ENCODE measurements at regions not wholly inside any gene's neighbourhood (a gene's known extent, or its start where the extent isn't known, plus 50 kb on each side); places are given as distances from the start of the nearest gene placed in this dataset.
"Not testable (repeated sequence)": the region's sequence is repeated elsewhere in the genome, so short reads cannot be mapped to it uniquely, and the experiment has no call there.

- DNase-seq, result no peak
Measured at GRCh38 chr2:215740071-215740470, 273.3 kb downstream of the MREG start.

DNA sequence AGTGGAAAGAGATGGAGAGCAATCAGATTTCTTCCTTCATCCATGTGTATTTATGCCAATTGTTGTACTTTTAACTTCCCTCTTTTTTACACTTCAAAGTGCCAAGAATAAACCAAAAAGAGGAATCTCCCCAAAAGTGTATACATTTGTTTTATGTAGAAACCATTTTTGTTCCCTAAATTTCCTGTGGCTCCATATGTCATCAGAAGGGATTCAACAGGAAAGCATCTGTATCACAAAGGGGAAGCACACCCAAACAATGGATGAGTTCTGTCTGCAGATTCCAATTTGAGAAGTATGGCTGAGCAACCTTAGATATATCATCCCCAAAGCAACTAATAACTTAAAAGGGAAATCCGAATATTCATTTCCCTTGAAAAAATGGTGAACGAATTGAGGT lies 275.0 kb downstream of the MREG start:
- no peak for DNase-seq

- no peak for DNase-seq
Measured at GRCh38 chr2:215737477-215737876, 275.9 kb downstream of the MREG start.

GRCh38 chr2:215736653-215737290 lies 276.6 kb downstream of the MREG start:
- no peak for DNase-seq

GRCh38 chr2:215731108-215731658 lies 282.2 kb downstream of the MREG start:
- no peak for DNase-seq

DNA sequence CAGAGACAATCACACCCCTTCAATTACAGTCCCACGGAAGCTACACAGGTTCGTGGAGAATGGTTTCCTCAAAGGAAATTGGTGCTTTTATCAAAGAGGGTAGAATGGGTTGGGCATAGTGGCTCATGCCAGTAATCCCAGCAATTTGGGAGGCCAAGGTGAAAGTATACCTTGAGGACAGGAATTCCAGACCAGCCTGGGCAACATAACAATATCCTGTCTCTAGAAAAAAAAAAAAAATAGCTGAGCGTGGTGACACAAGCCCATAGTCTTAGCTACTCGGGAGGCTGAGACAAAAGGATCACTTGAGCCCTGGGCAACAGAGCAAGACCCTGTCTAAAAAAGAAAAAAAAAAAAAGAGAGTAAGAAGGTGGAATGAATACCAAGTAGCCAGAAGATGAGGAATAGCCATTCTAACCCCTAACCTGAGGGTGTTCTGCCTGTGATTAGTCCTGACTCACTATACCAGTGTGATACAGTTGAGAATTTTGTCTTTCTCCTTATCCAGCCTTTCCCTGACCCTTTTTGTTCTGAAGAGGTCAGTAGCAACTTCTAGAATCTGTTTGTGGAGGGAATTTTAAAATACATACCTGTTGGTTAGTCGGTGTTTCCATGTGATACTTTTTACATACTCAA lies 283.2 kb downstream of the MREG start:
- DNase-seq, result no peak

GRCh38 chr2:215728504-215729065 lies 284.8 kb downstream of the MREG start:
- no peak for DNase-seq

DNA sequence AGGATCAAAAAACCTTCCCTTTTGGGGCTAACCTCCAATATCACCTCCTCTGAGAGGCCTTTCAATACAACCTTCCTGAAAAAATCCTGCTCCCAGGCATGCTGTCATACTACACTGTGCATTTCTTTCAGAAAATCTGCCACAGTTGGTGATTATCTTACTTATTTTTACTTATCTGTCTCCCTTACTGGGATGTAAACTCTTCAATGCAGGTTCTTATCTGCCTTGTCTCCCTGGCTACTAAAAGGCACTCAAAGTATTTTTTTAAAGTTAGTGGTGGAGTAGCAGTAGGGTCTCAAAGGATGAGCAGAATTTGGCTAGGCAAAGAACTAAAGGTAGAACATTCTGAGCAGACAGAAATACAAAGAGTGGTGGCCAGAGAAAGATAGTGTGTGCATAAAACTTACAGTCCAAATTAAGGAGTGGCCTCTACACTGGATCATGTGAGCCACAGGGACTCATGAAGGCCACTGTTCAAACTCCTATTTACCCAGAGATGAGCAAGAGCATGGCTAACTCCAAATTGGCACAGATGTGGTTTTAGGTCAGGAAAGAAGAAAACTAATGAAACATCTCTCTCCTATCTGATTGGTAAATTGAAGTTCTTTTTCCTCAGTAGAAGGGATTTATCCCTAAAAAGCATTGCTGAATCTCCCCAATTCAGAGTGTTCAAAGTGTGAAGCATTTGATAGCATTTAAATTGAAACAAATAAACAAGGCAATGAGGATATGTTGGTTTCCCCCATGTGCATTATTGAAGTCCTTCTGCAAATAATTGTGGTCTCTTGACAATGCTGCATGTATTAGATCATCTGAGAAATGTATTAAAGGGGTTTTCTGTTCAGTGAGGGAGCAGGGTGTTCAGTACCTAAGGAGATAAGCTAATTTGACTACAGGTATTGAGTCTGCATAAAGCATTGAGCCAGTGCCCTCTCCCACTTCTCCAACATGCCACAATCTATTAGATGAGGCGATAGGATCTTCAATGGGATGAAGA lies 285.5 kb downstream of the MREG start:
- no peak for DNase-seq

DNA sequence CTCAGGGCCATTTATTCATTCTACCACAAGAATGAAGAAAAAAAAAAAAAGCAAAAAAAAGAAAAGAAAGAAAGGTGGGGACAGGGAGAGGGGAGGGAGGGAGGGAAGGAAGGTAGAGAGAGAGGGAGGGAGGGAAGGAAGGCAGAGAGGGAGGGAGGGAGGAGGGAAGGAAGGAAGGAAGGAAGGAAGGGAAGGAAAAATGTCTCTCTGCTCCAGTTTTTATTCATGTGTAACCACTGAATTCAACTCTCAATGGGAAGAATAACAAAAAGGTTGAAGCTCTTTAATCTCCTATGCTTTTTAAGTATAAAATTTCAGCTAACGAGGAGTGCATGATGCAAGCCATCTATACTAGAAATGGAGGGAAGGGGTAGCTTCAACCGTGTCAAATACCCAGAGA lies 287.3 kb downstream of the MREG start:
- no peak for DNase-seq

- no peak for DNase-seq
Measured at GRCh38 chr2:215724146-215724545, 288.3 kb upstream of the FN1 start.

GRCh38 chr2:215723631-215724011 lies 287.8 kb upstream of the FN1 start:
- no peak for DNase-seq

DNA sequence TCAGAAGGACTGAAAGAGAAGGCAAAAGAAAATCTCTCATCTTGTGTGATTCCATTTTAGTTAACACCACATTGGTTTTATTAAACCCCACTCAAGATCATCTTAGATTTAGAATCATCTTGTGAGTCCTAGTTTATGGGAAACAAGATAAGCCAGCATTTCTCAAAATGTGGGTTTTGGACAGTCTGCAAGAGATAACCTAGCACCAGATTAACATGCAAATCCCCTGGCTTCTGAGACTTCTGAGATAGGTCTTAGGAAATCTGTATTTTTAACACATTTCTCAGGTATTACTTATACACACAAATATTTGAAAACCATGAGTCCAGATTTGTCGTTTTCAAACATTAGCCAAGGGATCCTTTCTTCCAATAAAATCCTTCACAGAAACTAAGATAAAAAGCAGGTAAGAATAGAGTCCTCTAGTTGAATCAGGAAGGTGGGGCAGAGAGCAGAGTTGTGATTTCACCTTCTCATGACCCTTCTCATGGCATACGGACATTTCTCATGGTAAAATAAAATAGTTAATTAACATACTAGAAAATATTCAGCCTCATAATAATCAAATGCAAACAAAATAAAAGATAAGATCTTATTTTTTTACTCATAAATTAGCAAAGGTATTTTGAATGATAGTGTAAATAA lies 287.2 kb upstream of the FN1 start:
- no peak for DNase-seq

- DNase-seq, result no peak
Measured at GRCh38 chr2:215722125-215722524, 286.3 kb upstream of the FN1 start.

DNA sequence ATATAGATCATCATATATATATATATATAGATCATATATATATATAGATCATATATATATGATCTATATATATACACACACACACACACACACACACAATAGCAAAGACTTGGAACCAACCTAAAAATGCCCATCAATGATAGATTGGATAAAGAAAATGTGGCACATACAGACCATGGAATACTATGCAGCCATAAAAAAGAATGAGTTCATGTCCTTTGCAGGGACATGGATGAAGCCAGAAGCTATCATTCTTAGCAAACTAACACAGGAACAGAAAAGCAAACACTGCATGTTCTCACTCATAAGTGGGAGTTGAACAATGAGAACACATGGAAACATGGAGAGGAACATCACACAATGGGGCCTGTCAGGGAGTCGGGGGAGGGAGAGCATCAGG lies 285.6 kb upstream of the FN1 start:
- not testable (repeated sequence) for DNase-seq

DNA sequence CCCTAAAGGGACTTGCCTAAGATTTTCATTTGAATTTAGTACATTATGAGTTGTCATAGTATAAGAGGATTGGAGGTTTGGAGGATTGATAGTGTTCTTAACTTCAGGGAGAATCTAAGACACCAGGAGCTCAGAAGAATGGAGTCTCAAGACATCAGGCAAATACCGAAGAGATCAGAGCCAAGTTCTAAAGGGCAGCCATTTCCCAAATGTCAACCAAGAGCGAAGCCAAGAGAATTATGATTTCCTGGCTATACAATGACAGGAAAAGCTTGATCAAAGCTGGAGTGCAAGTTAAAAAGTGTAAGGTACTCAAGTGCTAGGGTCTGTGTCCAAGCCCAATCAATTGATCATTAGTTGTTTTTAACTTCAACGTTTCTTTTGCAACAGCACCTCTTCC lies 283.0 kb upstream of the FN1 start:
- no peak for DNase-seq

DNA sequence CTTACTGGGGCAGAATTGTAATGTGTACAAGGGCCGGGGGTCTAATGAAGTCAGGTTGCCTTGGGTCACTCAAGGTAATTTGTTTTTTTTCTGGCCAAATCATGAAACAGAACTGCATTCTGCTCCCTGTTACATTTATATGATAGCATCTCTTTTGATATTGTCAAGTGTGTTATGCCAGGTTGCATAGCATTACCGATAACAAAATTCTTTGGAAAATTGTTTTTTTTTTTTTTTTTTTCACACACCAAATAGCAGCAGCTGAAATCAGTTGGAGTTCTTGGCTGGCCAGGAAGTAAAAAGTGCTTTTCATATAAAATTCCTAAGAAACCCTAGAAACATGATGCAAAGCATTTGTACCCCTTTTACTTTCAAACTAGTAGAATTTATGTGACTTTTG lies 282.6 kb upstream of the FN1 start:
- no peak for DNase-seq

- DNase-seq, result no peak
Measured at GRCh38 chr2:215717501-215718381, 281.9 kb upstream of the FN1 start.

DNA sequence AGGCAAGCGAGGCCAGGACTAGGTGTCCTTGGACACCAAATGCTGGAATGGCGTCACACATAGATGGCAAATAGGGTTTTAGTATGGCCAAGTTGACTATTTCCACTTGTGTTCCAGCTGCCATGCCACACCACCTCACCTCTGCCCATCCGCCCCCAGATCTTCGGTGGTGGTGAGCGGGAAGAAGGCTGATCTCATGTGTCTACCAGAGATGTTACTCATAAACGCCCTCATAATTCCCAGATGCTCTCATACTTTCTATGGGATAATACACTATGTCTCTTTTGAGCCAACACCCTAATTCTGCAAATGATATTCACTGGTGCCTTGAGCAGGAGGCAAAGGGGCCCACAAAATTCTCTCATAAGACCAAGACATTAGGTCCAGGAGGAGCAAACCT lies 281.1 kb upstream of the FN1 start:
- no peak for DNase-seq

DNA sequence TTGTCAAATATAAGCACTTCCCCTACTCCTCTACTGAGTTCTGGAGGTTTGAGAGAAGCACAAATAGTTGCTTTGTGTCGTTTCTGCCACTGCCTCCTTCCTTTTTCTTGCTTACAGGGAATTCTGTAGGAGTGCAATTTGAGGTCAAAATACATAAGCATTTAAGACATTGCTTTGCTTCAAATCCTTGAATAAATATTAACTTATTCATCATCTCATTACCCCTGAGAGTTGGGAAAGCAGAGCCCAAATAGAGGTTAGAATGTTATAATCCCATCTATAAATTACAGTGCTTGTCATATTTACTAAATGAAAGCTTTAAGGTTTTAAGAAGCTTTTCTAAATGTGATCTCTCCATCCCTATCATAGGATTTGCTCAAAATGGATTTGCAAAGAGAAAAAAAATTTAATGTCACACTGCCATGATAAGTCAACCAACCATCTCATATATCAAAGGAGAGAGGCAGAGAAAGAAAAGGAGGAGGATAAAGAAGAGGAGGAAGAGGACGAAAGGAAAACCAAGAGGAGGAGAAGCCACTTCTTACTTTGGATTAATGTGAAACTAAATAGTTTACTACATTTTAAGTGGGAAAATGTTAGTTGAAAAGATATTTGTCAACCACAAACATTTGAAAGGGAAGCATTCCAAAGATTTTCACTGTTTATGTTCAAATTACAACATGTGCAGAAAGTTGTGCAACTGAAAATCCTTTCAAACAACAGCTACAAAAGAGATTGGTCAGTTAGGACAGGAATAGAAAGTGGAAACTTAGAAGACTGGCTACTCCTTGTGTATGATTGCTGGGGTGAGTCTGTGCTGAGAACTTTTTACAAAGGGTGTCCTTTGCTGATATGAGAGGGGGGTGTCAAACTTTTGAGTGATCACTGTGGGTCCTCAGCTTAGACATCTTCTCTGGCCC lies 277.3 kb upstream of the FN1 start:
- DNase-seq, result no peak

DNA sequence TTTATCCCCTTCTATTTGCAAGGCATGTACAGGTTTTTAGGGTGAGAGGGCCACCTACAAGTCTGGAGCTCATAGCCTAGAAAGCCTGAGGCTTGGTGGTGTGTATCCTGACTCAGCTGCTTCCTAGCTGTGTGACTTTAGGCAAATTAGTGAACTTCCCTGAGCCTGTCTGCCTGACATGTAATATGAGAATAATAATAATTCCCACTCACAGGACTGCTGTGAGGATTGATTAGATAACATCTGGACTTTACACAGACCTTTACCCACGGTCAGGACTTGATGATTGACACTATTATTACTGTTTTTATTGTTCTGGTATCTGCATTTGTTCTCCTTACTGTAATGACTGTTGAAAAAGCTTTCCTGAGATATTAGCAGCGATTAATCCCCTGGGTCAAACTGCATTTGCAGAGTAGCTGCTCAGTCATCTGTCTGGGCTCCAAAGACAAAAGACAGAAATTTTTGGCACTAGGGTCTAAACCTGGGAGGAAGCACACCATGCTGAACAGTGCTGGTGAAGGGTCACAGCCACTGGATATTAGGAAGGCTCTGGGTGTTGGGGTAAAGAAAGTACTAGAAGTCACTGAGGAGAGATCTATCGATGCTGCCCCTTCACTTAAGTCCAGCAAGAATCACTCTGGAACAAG lies 276.5 kb upstream of the FN1 start:
- DNase-seq, result no peak
